ENCODE measurements at regions not wholly inside any gene's neighbourhood (a gene's known extent, or its start where the extent isn't known, plus 50 kb on each side); places are given as distances from the start of the nearest gene placed in this dataset.

DNA sequence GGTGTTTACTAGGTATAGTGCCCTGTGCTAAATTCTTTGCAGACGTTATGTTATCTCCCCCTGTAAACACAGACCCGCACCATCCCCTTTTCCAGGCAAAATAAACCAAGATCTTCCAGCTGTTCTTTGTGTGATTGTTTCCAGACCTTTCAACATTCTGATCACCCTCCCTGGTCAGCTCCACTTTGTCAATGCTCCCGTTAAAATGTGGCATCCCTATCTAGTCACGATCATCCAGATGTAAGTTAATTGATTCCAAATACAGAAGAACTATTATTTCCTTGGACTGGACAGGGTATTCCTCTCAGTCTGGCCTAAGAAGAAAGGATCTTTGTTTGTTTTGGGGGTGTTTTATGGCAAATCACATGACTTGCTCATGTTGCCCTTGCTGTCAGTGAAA lies 127.6 kb upstream of the ARID2 start:
- no peak for TF ChIP-seq CTCF (IDR thresholded peaks at IDR 0.05; ENCODE audit: low read depth, low read length, missing control alignments)
- in situ Hi-C loops (cut with HindIII; ENCODE audit: low sequenced_read_pairs): no loop called here
- H3K4me3 ChIP-seq (ENCODE audit: low read depth, low read length): no peak overlapping the region
- no peak for DNase-seq (ENCODE audit: low read depth)

- no peak overlapping the region for H3K4me3 ChIP-seq (ENCODE audit: low read depth, low read length)
- DNase-seq (ENCODE audit: low read depth): no peak
- TF ChIP-seq CTCF (IDR thresholded peaks at IDR 0.05; ENCODE audit: low read depth, low read length, missing control alignments): no peak
- in situ Hi-C loops (cut with HindIII; ENCODE audit: low sequenced_read_pairs): no loop called here
Observed at GRCh38 chr12:45605624-45606023, 123.9 kb upstream of the ARID2 start.

DNA sequence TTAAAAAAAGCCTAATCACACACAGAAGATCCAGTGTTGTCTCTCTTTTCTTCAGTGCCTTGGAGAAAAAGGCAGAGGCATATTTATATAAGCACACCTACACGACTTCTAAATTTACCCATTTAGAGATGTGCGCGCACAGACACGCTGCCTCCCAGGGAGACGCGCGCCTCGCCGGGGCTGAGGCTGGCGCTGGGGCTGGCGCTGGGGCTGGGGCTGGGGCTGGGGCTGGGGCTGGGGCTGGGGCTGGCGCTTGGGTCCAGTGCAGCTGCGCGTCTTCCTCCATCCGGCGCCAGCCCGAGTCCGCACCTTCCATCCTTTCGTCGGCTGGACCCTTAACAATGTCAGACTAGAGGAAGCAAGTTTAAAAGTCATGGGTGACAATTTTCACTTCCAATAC lies 118.4 kb upstream of the ARID2 start:
- in situ Hi-C loops (cut with HindIII; ENCODE audit: low sequenced_read_pairs): no loop called here
- DNase-seq (ENCODE audit: low read depth): no peak
- TF ChIP-seq CTCF (IDR thresholded peaks at IDR 0.05; ENCODE audit: low read depth, low read length, missing control alignments): no peak
- H3K4me3 ChIP-seq (ENCODE audit: low read depth, low read length): no peak overlapping the region

DNA sequence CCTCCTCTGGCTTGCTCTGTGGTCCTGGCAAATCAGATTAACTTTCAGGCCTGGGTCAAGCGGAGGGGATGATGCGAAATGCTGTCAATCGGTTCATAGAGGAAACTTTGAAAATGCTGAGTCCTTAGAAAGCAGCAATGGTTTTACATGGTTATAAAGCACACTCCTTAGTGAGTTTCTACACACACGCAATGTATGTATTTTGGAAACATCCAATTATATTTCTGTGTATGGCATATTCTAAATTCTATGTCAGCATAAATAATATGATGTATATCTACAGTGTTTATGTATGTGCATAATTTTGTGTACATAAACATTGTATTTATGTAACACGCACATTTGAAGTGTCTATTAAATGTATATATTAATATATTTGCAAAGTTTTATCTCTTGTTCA lies 118.0 kb upstream of the ARID2 start:
- DNase-seq (ENCODE audit: low read depth): no peak
- H3K4me3 ChIP-seq (ENCODE audit: low read depth, low read length): no peak overlapping the region
- in situ Hi-C loops (cut with HindIII; ENCODE audit: low sequenced_read_pairs): no loop called here
- TF ChIP-seq CTCF (IDR thresholded peaks at IDR 0.05; ENCODE audit: low read depth, low read length, missing control alignments): no peak

DNA sequence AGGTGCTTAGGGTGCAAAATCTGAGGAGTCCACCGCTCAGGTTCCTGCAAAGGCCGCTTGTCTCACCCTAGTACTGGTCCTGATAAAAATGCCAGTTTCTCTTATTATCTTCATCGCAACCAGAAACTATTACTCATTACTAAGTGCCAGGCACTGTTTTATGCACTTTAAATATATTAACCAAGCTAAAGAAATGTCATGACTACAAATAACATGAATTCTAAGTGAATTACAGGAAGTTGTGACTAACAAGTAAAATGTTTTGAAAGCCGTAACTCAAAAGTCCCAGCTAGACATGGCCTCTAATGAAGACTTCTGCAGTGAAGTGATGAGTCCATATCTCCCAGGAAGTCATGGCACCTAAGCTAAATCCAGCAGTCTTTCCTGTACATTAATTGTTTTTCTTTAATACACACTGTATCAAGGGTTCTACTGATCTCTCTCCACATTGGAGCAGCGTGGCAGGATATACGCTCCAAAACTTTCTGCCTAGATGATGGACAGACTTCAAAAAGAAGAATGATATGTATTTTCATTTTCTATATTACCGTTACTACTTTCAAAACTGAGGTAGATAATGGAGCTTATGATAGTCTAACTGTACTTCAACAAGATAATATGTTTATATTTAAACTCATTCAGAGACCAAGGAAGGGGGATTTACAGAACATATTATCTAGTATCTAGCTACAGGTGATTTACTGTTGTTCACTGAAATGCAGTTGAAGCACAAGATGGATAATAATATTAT lies 117.3 kb upstream of the ARID2 start:
- in situ Hi-C loops (cut with HindIII; ENCODE audit: low sequenced_read_pairs): no loop called here
- DNase-seq (ENCODE audit: low read depth): no peak
- no peak for TF ChIP-seq CTCF (IDR thresholded peaks at IDR 0.05; ENCODE audit: low read depth, low read length, missing control alignments)
- H3K4me3 ChIP-seq (ENCODE audit: low read depth, low read length): no peak overlapping the region

DNA sequence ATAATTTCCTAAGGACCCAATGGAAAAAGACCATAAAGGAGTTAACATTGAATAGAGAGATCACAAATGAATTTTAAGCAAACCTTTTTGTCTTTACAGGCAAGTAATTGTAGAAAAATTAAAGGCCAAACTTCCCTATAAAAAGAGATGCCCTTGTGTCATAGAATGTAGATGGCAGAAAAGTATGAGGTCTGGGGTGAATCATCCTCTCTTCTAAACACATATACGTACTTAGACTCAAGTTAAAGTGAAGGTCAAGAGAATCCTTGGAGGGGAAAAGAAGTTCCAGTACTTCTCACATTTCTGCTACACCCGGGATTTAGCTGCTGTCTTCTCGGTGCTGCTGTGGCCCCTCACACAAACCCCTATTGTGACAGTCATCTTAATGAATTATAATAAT lies 116.2 kb upstream of the ARID2 start:
- no peak for TF ChIP-seq CTCF (IDR thresholded peaks at IDR 0.05; ENCODE audit: low read depth, low read length, missing control alignments)
- no peak overlapping the region for H3K4me3 ChIP-seq (ENCODE audit: low read depth, low read length)
- DNase-seq (ENCODE audit: low read depth): no peak
- in situ Hi-C loops (cut with HindIII; ENCODE audit: low sequenced_read_pairs): no loop called here
